ENCODE measurements at regions not wholly inside any gene's neighbourhood (a gene's known extent, or its start where the extent isn't known, plus 50 kb on each side); places are given as distances from the start of the nearest gene placed in this dataset.

- H3K36me3 ChIP-seq (ENCODE audit: control insufficient read depth in 2 of 2, insufficient read depth in 1 of 2, low read length in 2 of 2), result no peaks in the 10 kb centered on the region
- TF ChIP-seq ZBTB8A (tag by site-specific recombination; IDR thresholded peaks at IDR 0.05) (0 out of 2 replicates have a peak, but pooled peaks have one; percentile 24), SETDB1 (IDR thresholded peaks at IDR 0.05; ENCODE audit: insufficient read length, low read length) (no peak), ZIC2 (tag by site-specific recombination; IDR thresholded peaks at IDR 0.05) (peak; percentile 82), SCRT2 (tag by site-specific recombination; IDR thresholded peaks at IDR 0.05) (no peak)
- no peak overlapping the region for H3K4me3 ChIP-seq (ENCODE audit: low read depth, low read length)
- H3K27ac ChIP-seq (ENCODE audit: extremely low read depth, low read depth, low read length), result no peak overlapping the region
- no peaks in the 10 kb centered on the region; the same call in 1 of the 2 replicates for H3K9me3 ChIP-seq (ENCODE audit: control insufficient read depth, insufficient read depth, low read depth, low read length)
- CTCF ChIA-PET, result no interaction called here
- POLR2A ChIA-PET, result no interaction called here
- H3K4me1 ChIP-seq (ENCODE audit: control insufficient read depth, insufficient read depth, low read length), result no peaks in the 10 kb centered on the region
These were observed 75.8 kb upstream of the SLC14A2 start for GRCh38 chr18:45539491-45539891.

- CTCF ChIA-PET, result interaction anchor here (1.3 kb wide), 1 partner anchor 11 kb away, joined by 3 read pairs; no protein-coding TSS in a partner anchor
- POLR2A ChIA-PET, result no interaction called here
- H3K36me3 ChIP-seq (ENCODE audit: control insufficient read depth in 2 of 2, insufficient read depth in 1 of 2, low read length in 2 of 2), result no peaks in the 10 kb centered on the region
- H3K27ac ChIP-seq (ENCODE audit: extremely low read depth, low read depth, low read length), result no peak overlapping the region
- H3K4me3 ChIP-seq (ENCODE audit: low read depth, low read length), result no peak overlapping the region
- no peaks in the 10 kb centered on the region for H3K4me1 ChIP-seq (ENCODE audit: control insufficient read depth, insufficient read depth, low read length)
- TF ChIP-seq ZNF518A (tag by site-specific recombination; conservative IDR thresholded peaks at IDR 0.05; ENCODE audit: low read depth) (no peak), ZFP41 (tag by site-specific recombination; IDR thresholded peaks at IDR 0.05; ENCODE audit: borderline replicate concordance) (no peak), RBAK (tag by site-specific recombination; IDR thresholded peaks at IDR 0.05) (no peak), ZNF660 (tag by site-specific recombination; IDR thresholded peaks at IDR 0.05) (no peak), ZNF302 (tag by site-specific recombination; IDR thresholded peaks at IDR 0.05; ENCODE audit: low read depth) (no peak), ZNF341 (tag by site-specific recombination; IDR thresholded peaks at IDR 0.05; ENCODE audit: low read depth) (no peak), ZNF280D (tag by site-specific recombination; IDR thresholded peaks at IDR 0.05) (no peak), ZSCAN30 (tag by site-specific recombination; IDR thresholded peaks at IDR 0.05) (no peak), ZNF777 (tag by site-specific recombination; IDR thresholded peaks at IDR 0.05; ENCODE audit: borderline replicate concordance) (no peak)
- H3K9me3 ChIP-seq (ENCODE audit: control insufficient read depth, insufficient read depth, low read depth, low read length), result no peaks in the 10 kb centered on the region; the same call in 1 of the 2 replicates
These were observed 75.2 kb upstream of the SLC14A2 start for GRCh38 chr18:45540125-45540524.

GRCh38 chr18:45541421-45541820, 73.9 kb upstream of the SLC14A2 start:
- no peaks in the 10 kb centered on the region for H3K4me1 ChIP-seq (ENCODE audit: control insufficient read depth, insufficient read depth, low read length)
- ChIA-PET POLR2A (no interaction called here), CTCF (interaction anchor here (1.3 kb wide), 1 partner anchor 10 kb away, joined by 3 read pairs; no protein-coding TSS in a partner anchor)
- no peak overlapping the region for H3K27ac ChIP-seq (ENCODE audit: extremely low read depth, low read depth, low read length)
- no peaks in the 10 kb centered on the region for H3K36me3 ChIP-seq (ENCODE audit: control insufficient read depth in 2 of 2, insufficient read depth in 1 of 2, low read length in 2 of 2)
- H3K9me3 ChIP-seq (ENCODE audit: control insufficient read depth, insufficient read depth, low read depth, low read length), result no peaks in the 10 kb centered on the region; the same call in none of the 2 replicates
- no peak overlapping the region for H3K4me3 ChIP-seq (ENCODE audit: low read depth, low read length)
- TF ChIP-seq OSR2 (tag by site-specific recombination; IDR thresholded peaks at IDR 0.05) (no peak), PRDM10 (tag by site-specific recombination; IDR thresholded peaks at IDR 0.05) (no peak), ZFP69B (tag by site-specific recombination; IDR thresholded peaks at IDR 0.05) (no peak), ZBTB44 (tag by site-specific recombination; IDR thresholded peaks at IDR 0.05) (no peak)

Measured in HEK293 (cell line).